SKM-1 (cell line): ENCODE measurements at regions not wholly inside any gene's neighbourhood (a gene's known extent, or its start where the extent isn't known, plus 50 kb on each side); places are given as distances from the start of the nearest gene placed in this dataset.

Source experiments
- DNase-seq: peaks from one replicate; lab custom pipeline; 2025; ENCODE audit not compliant: unreplicated experiment; lab: John Stamatoyannopoulos, UW

GRCh38 chr9:1658661-1659362, 356.3 kb upstream of the SMARCA2 start:
- DNase-seq: no peak

DNA sequence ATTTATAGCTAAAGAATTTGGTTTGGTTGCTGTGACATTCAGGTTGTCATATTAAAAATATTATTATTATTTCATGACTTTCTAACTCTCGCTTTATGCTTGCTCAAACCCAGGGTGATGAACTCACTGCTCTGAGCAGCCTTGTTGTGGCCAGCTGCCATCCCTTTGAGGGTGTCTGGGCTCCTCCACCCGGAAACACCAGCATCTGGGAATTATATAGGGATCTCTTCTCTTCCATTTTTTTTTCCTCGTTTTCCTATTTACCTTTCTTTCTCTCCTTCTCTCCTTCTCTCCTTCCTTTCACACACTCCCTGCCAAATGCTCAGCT, 355.8 kb upstream of the SMARCA2 start:
- no peak for DNase-seq

GRCh38 chr9:1668441-1668840, 346.7 kb upstream of the SMARCA2 start:
- no peak for DNase-seq

DNA sequence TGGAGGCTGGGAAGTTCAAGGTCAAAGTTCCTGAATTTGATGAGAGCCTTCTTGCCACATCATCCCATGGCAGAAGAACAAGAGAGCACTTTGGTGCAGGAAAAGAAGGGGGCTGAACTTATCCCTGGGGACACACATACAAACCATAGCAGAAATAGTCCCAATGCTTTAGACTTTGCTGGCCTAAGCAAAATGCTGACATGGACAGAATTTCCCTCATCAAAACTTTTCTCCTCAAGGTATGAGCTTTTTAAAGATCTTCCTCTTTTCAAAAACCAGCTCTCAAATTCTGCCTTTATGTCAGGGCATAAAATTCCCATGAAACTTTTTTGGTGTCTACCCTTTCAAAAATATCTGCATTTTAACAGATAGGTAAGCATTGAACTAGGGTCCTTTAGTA, 341.8 kb upstream of the SMARCA2 start:
- DNase-seq: no peak

DNA sequence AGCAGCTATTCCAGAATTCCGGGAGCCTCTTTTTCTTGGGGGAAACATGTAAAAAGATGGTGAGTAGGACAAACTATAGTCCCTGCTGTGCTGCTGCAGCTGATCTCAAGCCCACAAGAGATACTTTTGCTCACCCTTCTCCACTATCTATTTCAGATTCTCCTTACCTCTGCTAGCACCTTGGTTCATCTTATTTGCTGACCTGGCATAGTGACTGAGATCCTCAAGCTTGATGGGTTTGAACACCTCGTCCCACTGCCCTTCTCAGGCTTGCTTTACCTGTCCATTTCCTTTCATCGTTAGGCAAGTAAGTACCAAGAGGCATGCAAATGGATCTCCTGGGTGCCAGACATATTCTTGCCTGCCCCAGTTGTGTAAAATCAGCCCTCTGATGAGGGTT, 338.4 kb upstream of the SMARCA2 start:
- no peak for DNase-seq

DNA sequence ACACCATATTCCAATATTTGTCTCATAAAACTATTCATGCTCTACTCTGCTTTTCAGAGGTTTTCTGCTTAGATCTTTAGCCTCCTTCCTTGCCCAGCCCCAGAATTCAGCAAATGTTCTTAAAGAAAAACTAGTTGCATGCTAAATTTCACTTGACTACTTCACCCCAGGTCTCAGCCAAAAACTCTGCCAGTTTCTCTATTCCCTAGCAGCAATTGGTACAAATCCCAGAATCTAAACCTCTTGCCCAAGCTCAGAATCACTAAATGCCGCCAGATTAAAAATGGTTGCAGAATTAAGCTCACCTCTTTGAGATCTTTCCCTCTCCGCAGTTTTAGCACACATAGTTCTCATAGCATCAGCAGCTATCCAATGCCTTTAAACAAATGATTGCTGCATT, 331.2 kb upstream of the SMARCA2 start:
- DNase-seq: no peak

- DNase-seq: no peak
These were observed 316.2 kb upstream of the SMARCA2 start for GRCh38 chr9:1698991-1699390.

GRCh38 chr9:1701113-1701512, 314.0 kb upstream of the SMARCA2 start:
- no peak for DNase-seq

DNA sequence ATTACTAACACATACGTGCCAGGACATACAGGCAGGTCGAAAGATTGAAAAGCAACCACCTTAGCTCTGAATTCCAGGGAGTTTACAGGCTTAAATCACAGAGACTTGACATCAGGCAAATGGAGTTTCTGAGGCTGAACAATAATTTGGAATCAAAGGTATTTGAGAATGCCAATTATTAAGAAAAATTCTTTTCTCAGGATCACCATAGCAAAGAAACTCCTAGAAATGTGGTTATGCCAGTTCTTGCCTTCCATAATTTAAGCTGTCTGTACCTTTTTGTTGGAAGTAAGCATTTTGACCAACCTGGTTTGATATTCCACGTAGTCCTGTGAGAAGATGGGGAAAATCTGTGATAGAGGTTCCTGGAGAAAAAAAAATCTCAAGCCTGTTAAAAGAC, 312.4 kb upstream of the SMARCA2 start:
- DNase-seq: no peak

GRCh38 chr9:1707291-1707690, 307.9 kb upstream of the SMARCA2 start:
- DNase-seq: no peak

DNA sequence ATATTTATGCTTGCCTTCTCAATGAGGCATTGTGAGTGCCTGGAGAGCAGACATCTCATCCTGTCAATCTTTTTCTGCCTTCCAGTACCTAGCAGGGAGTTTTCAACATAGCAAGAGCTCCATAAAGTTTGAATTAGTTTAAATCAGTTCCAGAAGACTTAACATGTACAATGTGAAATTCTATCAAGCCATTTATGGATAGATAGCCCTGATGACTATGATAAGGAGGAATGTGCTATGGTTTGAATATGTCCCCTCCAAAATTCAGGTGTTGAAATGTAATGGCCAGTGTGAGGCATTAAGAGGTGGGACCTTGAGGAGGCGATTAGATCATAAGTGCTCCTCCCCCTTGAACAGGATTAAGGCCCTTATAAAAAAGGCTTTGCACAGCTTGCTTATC, 306.9 kb upstream of the SMARCA2 start:
- DNase-seq: no peak

DNA sequence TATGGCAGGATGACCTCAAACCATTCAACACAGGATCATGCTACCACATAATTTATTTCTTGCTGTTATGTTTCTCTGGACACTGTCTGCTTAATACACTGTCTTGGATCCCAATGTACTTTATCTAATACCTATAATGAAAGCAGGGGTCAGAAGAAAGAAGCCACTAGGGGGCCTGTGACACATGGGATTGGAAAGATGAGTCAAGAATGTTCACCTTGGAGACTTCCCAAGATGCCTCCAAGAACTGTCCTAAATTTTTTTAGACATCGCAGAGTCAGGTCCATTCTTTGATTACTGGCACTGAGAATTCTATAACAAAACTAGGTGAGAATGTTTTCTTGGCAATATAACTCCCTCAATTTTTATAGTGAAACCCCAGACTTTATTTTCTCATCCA, 305.8 kb upstream of the SMARCA2 start:
- no peak for DNase-seq

DNA sequence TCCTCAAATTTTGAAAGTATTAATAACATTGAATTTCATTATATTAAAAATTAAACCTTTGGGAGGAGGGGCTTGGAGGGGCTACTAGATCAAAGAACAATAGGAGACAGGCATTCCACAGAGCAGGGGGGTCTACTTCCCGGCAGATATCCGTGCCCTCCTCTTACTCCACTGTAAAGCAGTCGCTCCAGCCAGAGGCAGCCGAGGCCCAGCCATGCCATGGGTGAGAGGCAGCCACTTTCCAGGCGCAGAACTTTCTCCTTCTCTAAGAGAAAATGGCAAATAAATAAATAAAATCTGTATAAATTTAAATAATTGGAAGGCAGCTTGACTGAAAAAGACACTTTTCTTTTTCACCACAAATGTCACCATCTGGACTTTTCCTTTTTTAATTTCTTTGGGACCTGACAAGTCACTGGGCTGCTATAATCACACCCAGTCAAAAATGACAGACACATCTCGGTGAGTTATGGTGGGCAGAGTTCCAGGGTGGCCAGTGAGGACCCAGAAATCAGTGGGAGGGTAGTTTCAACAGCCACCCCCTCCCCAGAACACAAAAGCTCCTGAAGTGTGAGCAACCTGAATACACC, 302.2 kb upstream of the SMARCA2 start:
- no peak for DNase-seq

DNA sequence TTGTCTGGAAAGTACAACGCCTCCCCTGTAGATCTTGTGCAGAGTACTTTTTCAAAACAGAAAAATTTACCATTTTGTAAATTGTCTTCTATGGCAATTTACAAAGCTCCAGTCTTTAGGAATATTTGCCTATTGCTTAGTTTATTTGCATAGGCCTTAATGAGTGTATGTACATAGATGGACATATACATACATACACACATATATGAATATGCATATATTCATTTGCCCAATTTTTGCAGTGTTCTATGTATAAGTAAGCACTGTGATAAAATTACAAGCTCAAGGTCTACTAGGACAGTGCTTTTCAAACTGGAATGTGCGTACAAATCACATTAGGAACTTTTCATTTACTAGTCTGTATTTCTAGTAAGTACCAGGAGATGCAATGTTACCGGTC, 301.3 kb upstream of the SMARCA2 start:
- no peak for DNase-seq

DNA sequence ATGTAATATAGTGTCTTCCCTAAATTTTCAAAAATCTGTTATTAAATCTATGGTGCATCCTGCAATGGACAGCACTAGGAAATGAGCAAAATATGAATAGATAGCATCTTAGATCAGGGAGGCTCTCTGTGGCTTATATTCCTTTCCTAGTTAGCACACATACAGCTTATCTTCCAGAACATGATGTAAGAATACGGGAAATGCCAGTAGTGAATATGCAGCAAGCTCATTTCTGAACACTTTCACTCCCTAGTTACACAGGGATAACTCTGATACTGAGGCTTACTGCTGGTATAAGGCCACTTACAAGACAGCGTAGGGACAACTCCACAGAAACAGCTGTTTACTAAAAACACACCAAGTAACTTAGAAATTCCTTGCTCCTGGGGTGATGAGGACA, 297.3 kb upstream of the SMARCA2 start:
- no peak for DNase-seq

DNA sequence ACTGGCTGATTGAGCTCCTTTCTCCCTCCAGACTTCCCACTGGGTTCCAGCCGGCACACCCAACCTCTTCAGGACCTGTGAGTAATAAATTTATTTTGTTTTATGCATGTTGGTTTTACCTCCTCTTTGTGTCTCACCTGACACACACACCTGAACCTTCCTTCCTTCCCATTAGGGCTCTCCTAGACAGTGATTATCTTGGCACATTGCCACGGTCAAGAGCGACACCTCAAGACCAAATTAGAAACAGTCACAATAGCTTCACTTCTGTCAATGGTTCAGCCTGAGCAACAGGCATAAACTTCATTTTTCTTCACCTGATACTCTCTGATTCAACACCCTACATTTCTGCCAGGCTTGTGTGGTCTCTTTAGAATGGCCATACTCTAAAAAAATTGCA, 296.3 kb upstream of the SMARCA2 start:
- no peak for DNase-seq

- DNase-seq: no peak
These were observed 294.0 kb upstream of the SMARCA2 start for GRCh38 chr9:1721196-1721595.

DNA sequence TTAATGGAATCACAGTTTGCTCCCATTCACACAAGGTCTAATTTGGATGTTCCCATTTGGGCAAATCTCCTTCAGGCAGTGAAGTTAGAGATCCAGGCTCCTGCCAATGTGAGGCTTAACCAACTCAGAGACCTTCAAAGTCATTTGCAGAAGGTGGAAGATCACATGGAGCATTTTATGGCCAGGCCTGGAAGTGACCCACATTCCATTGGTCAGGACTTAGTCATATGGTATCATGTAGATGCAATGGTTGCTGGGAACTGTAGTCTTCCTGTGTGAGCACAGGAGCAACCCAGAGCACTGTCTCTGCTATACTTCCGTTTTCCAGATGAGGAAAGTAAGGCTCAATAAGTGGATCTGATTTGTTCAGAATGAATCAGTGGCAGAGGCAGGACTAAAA, 292.7 kb upstream of the SMARCA2 start:
- no peak for DNase-seq

- no peak for DNase-seq
These were observed 291.6 kb upstream of the SMARCA2 start for GRCh38 chr9:1723522-1724015.

GRCh38 chr9:1726993-1727759, 288.0 kb upstream of the SMARCA2 start:
- DNase-seq: no peak

GRCh38 chr9:1729631-1730030, 285.5 kb upstream of the SMARCA2 start:
- DNase-seq: no peak

GRCh38 chr9:1732670-1733069, 282.5 kb upstream of the SMARCA2 start:
- no peak for DNase-seq
